Upper lobe of left lung (tissue), 4 donors: ENCODE measurements at regions not wholly inside any gene's neighbourhood (a gene's known extent, or its start where the extent isn't known, plus 50 kb on each side); places are given as distances from the start of the nearest gene placed in this dataset.

Source experiments
- CTCF ChIP-seq, 6 experiments: fragments of 450-650 bp in 4 of 6; fragments of 200-600 bp in 2 of 6; sonication (generic) in 2 of 6; IDR thresholded peaks; one replicate each; pipeline ENCODE4 v1.5.1; 2016 to 2019; ENCODE audit warnings: antibody characterized with exemption in 6 of 6
- EP300 ChIP-seq, 4 donors: sonication (generic); formaldehyde crosslinking; IDR thresholded peaks; one replicate each; pipeline ENCODE4 v1.5.1; 2017; ENCODE audit warnings: antibody characterized with exemption in 4 of 4, control low read depth in 2 of 4
- POLR2A ChIP-seq, 4 donors: fragments of 450-650 bp; IDR thresholded peaks; one replicate each; pipeline ENCODE4 v1.5.1; 2016 to 2017; ENCODE audit warnings: antibody characterized with exemption in 4 of 4, mild to moderate bottlenecking in 2 of 4

GRCh38 chr2:13768274-13768673 is 864.2 kb upstream of the LRATD1 start:
- no peak for TF ChIP-seq EP300 (IDR thresholded peaks at IDR 0.05)
- no peak for TF ChIP-seq POLR2A (IDR thresholded peaks at IDR 0.05)
- TF ChIP-seq CTCF (IDR thresholded peaks at IDR 0.05), result no peak
